IMR-90 (cell line): ENCODE measurements at regions not wholly inside any gene's neighbourhood (a gene's known extent, or its start where the extent isn't known, plus 50 kb on each side); places are given as distances from the start of the nearest gene placed in this dataset.

Experiments used
- ATAC-seq: fragments of 200-7000 bp; cut with Tn5 transposase; 2 replicates; pipeline ENCODE4 v1.9.1; 2020; ENCODE audit warnings: low read depth, mild to moderate bottlenecking, moderate library complexity
- BruUV-seq: library from RNA; stranded (reverse); fragments of 400-500 nt; replicated peaks from 2 replicates; lab custom pipeline; 2021; lab: Mats Ljungman, UMichigan
- CTCF ChIA-PET: fragments of 300-600 bp; formaldehyde crosslinking; extraction: SDS; loops from one replicate; lab custom pipeline; 2021; ENCODE audit warnings: antibody characterized with exemption; lab: Yijun Ruan, JAX
- POLR2A ChIA-PET: fragments of 300-600 bp; sonication (Branson Sonifier 250); formaldehyde crosslinking; loops from one replicate; lab custom pipeline; 2022; ENCODE audit warnings: antibody characterized with exemption; ENCODE audit not compliant: unreplicated experiment; lab: Charles Lee
- DNase-seq: peaks from one replicate; pipeline ENCODE4 v3.0.0; 2013
- H2AFZ ChIP-seq: replicated peaks from 2 replicates; pipeline ENCODE3; 2013; ENCODE audit warnings: low read length, mild to moderate bottlenecking; ENCODE audit not compliant: poor library complexity
- H2AK5ac ChIP-seq: 2 replicates; pipeline ENCODE4 v1.6.1; 2013; ENCODE audit warnings: low read depth, low read length, inconsistent platforms
- H2AK9ac ChIP-seq: replicated peaks from 2 replicates; pipeline ENCODE3; 2013; ENCODE audit warnings: mild to moderate bottlenecking, low read depth, low read length, moderate library complexity; ENCODE audit not compliant: poor library complexity
- H2BK120ac ChIP-seq: 2 replicates; pipeline ENCODE4 v1.6.1; 2013; ENCODE audit warnings: low read depth, low read length, inconsistent platforms
- H2BK15ac ChIP-seq: 3 replicates; pipeline ENCODE4 v1.6.1; 2013; ENCODE audit warnings: low read depth, low read length, inconsistent platforms
- H2BK20ac ChIP-seq: 2 replicates; pipeline ENCODE4 v1.6.1; 2013; ENCODE audit warnings: low read depth, mild to moderate bottlenecking, inconsistent platforms, low read length, moderate library complexity
- H2BK5ac ChIP-seq: 2 replicates; pipeline ENCODE4 v1.6.1; 2013; ENCODE audit warnings: mild to moderate bottlenecking, low read depth, low read length, inconsistent platforms; ENCODE audit not compliant: poor library complexity, severe bottlenecking
- H3K14ac ChIP-seq: replicated peaks from 2 replicates; pipeline ENCODE4 v1.6.1; 2013; ENCODE audit warnings: low read depth, low read length, inconsistent platforms
- H3K18ac ChIP-seq: 2 replicates; pipeline ENCODE4 v1.6.1; 2013; ENCODE audit warnings: low read depth, low read length, control low read depth
- H3K23ac ChIP-seq: 2 replicates; pipeline ENCODE4 v1.6.1; 2013; ENCODE audit warnings: low read depth, low read length, inconsistent platforms
- H3K27ac ChIP-seq: 2 replicates; pipeline ENCODE4 v1.5.1; 2013; ENCODE audit warnings: mild to moderate bottlenecking, control low read depth, low read length; ENCODE audit not compliant: insufficient read depth
- H3K27me3 ChIP-seq: 2 replicates; pipeline ENCODE4 v1.6.1; 2013; ENCODE audit warnings: low read length; ENCODE audit not compliant: control insufficient read depth, insufficient read depth
- H3K36me3 ChIP-seq: 2 replicates; pipeline ENCODE4 v1.6.1; 2013; ENCODE audit warnings: low read length, mixed read lengths; ENCODE audit not compliant: control insufficient read depth, insufficient read depth
- H3K4ac ChIP-seq: 2 replicates; pipeline ENCODE4 v1.6.1; 2013; ENCODE audit warnings: low read depth, low read length, inconsistent platforms
- H3K4me1 ChIP-seq: 2 replicates; pipeline ENCODE4 v1.6.1; 2013; ENCODE audit warnings: low read length, mixed read lengths; ENCODE audit not compliant: control insufficient read depth, insufficient read depth
- H3K4me2 ChIP-seq: 2 replicates; pipeline ENCODE4 v1.6.1; 2013; ENCODE audit warnings: low read depth, mild to moderate bottlenecking, control low read depth, low read length, moderate library complexity
- H3K4me3 ChIP-seq: 2 replicates; pipeline ENCODE4 v1.5.1; 2013; ENCODE audit warnings: low read depth, mild to moderate bottlenecking, control low read depth, low read length, moderate library complexity; ENCODE audit not compliant: insufficient read depth
- H3K56ac ChIP-seq: 2 replicates; pipeline ENCODE4 v1.6.1; 2013; ENCODE audit warnings: low read length, inconsistent platforms; ENCODE audit not compliant: insufficient read depth; ENCODE audit errors: extremely low read depth
- H3K79me1 ChIP-seq, 2 experiments: 2 replicates each; pipeline ENCODE4 v1.6.1; 2013; ENCODE audit warnings: low read length in 2 of 2, inconsistent platforms in 1 of 2, low read depth in 1 of 2
- H3K9ac ChIP-seq: 2 replicates; pipeline ENCODE4 v1.6.1; 2013; ENCODE audit warnings: low read depth, low read length, control low read depth
- H3K9me1 ChIP-seq: 2 replicates; pipeline ENCODE4 v1.6.1; 2013; ENCODE audit warnings: low read length, inconsistent platforms; ENCODE audit not compliant: insufficient read depth
- H3K9me3 ChIP-seq: 2 replicates; pipeline ENCODE4 v1.6.1; 2013; ENCODE audit warnings: low read length; ENCODE audit not compliant: control insufficient read depth, insufficient read depth
- H4K20me1 ChIP-seq: 2 replicates; pipeline ENCODE4 v1.6.1; 2013; ENCODE audit warnings: low read length, inconsistent platforms; ENCODE audit not compliant: insufficient read depth
- H4K5ac ChIP-seq: 2 replicates; pipeline ENCODE4 v1.6.1; 2013; ENCODE audit warnings: mild to moderate bottlenecking, low read depth, low read length, control low read depth
- H4K8ac ChIP-seq, 2 experiments: 2 replicates each; pipeline ENCODE4 v1.6.1; 2013; ENCODE audit warnings: low read depth in 2 of 2, low read length in 2 of 2, control low read depth in 1 of 2, inconsistent platforms in 1 of 2
- H4K91ac ChIP-seq: 2 replicates; pipeline ENCODE4 v1.6.1; 2013; ENCODE audit warnings: low read depth, low read length, inconsistent platforms; ENCODE audit not compliant: insufficient read depth
- CEBPB ChIP-seq: IDR thresholded peaks from 2 replicates; pipeline ENCODE4 v1.6.1; 2012; ENCODE audit warnings: low read depth, low read length, improper control_type of control experiment
- NFE2L2 ChIP-seq: fragments of 150-350 bp; IDR thresholded peaks from 2 replicates; pipeline ENCODE4 v1.6.1; 2016; ENCODE audit warnings: low read depth, mild to moderate bottlenecking, low read length
- WGBS, 2 experiments: methylation state at CpG; one replicate each; pipeline versions ENCODE4 v1.1.5 to v1.1.7; 2013; ENCODE audit warnings: missing lambda C conversion rate in 2 of 2; ENCODE audit not compliant: insufficient read length in 1 of 2; ENCODE audit errors: extremely low coverage in 2 of 2; 5-methylcytosine and 5-hydroxymethylcytosine counted together
- dilution Hi-C: fragments of 300-500 bp; cut with HindIII; formaldehyde crosslinking; loops from one replicate; pipeline ENCODE4 v1.14.3; 2018; ENCODE audit warnings: low sequenced_read_pairs; ENCODE audit not compliant: unreplicated experiment
- in situ Hi-C: fragments of 300-500 bp; cut with MboI; formaldehyde crosslinking; loops from 3 replicates; pipeline ENCODE4 v1.14.3; 2019; ENCODE audit warnings: low sequenced_read_pairs, inconsistent platforms, mixed read lengths
- intact Hi-C: fragments of 100-400 bp; cut with micrococcal nuclease; formaldehyde crosslinking; loops from 2 replicates; pipeline ENCODE4 v1.10.0; 2022

GRCh38 chr16:62445909-62446308 lies 409.7 kb upstream of the CDH8 start:
- Histone ChIP-seq H2AK9ac (no peak overlapping the region), H4K91ac (no peak overlapping the region), H2BK20ac (no peak overlapping the region), H3K36me3 (no peaks in the 10 kb centered on the region), H3K79me1 (no peaks in the 10 kb centered on the region), H3K27ac (no peak overlapping the region), H3K9me1 (no peaks in the 10 kb centered on the region), H2BK15ac (no peak overlapping the region), H4K8ac (no peak overlapping the region), H2AK5ac (no peak overlapping the region), H3K14ac (no peak overlapping the region), H4K5ac (no peak overlapping the region), H3K4ac (no peak overlapping the region), H3K4me2 (no peak overlapping the region), H2BK120ac (no peak overlapping the region), H3K4me3 (no peak overlapping the region), H3K18ac (no peak overlapping the region), H4K20me1 (no peaks in the 10 kb centered on the region), H3K9ac (no peak overlapping the region), H2BK5ac (no peak overlapping the region), H3K56ac (no peak overlapping the region), H2AFZ (no peak overlapping the region), H3K27me3 (no peaks in the 10 kb centered on the region), H3K23ac (no peak overlapping the region), H3K9me3 (peaks cover 2% of the 10 kb centered on the region; the same call in 1 of the 2 replicates), H3K4me1 (no peaks in the 10 kb centered on the region)
- TF ChIP-seq NFE2L2 (no peak), CEBPB (0 out of 2 replicates have a peak, but pooled peaks have one; percentile 7)
- WGBS, 2 experiments = no CpG with 5 or more reads among the region's 2 CpGs
- DNase-seq (no peak), ATAC-seq (no peak)
- in situ Hi-C loops (no loop called here), dilution Hi-C loops (no loop called here), intact Hi-C loops (no loop called here)
- ChIA-PET POLR2A (no interaction called here), CTCF (no interaction called here)
- no TSS peak for BruUV-seq
